T-cell (primary cell): ENCODE measurements at regions not wholly inside any gene's neighbourhood (a gene's known extent, or its start where the extent isn't known, plus 50 kb on each side); places are given as distances from the start of the nearest gene placed in this dataset.
A peak's percentile ranks its signal among the peaks of the same experiment; 100 is the strongest.
"Not testable (repeated sequence)": the region's sequence is repeated elsewhere in the genome, so short reads cannot be mapped to it uniquely, and the experiment has no call there.

Experiments
- ATAC-seq, 4 experiments: fragments of 200-7000 bp in 3 of 4; fragments of 150-1000 bp in 1 of 4; cut with Tn5 transposase; replicated peaks in 1 of 4; 1 replicate in 3 of 4; 2 replicates in 1 of 4; pipeline ENCODE4 v1.10.0; 2021; ENCODE audit warnings: moderate library complexity in 3 of 4, mild to moderate bottlenecking in 2 of 4, moderate number of reproducible peaks in 1 of 4
- CTCF ChIA-PET, 2 donors: fragments of 300-600 bp; sonication (Branson Sonifier 250); formaldehyde crosslinking; loops; one replicate each; lab custom pipeline; 2022; ENCODE audit warnings: antibody characterized with exemption in 2 of 2; lab: Charles Lee
- POLR2A ChIA-PET, 2 donors: fragments of 300-600 bp; sonication (Branson Sonifier 250); formaldehyde crosslinking; loops; one replicate each; lab custom pipeline; 2022; ENCODE audit warnings: antibody characterized with exemption in 2 of 2; lab: Charles Lee
- DNase-seq, 35 experiments: peaks; one replicate each; pipeline versions ENCODE4 v3.0.0 to v3.0.0-alpha.2; 2013 to 2023
- H3K27ac ChIP-seq: one replicate; pipeline ENCODE4 v1.5.1; 2013; ENCODE audit warnings: low read length
- H3K27me3 ChIP-seq, 2 experiments: replicated peaks in 1 of 2; 1 replicate in 1 of 2; 2 replicates in 1 of 2; pipeline versions ENCODE4 v1.6.1 to v1.7.0; 2013; ENCODE audit warnings: low read length in 1 of 2, mixed read lengths in 1 of 2; ENCODE audit not compliant: control insufficient read depth in 2 of 2, insufficient read depth in 2 of 2; ENCODE audit errors: extremely low read depth in 1 of 2
- H3K36me3 ChIP-seq, 2 donors: 1 replicate in 1 of 2; 2 replicates in 1 of 2; pipeline versions ENCODE4 v1.6.1 to v1.7.0; 2013; ENCODE audit warnings: low read length in 1 of 2; ENCODE audit not compliant: control insufficient read depth in 2 of 2, insufficient read depth in 1 of 2; ENCODE audit errors: extremely low read depth in 1 of 2
- H3K4me1 ChIP-seq, 2 experiments: 1 replicate in 1 of 2; 2 replicates in 1 of 2; pipeline versions ENCODE4 v1.6.1 to v1.7.0; 2013; ENCODE audit warnings: low read length in 2 of 2, mixed read lengths in 1 of 2; ENCODE audit not compliant: insufficient read depth in 2 of 2, control insufficient read depth in 1 of 2; ENCODE audit errors: extremely low read depth in 1 of 2
- H3K4me3 ChIP-seq, 2 donors: 1 replicate in 1 of 2; 2 replicates in 1 of 2; pipeline versions ENCODE4 v1.5.1 to v1.7.0; 2013; ENCODE audit warnings: mild to moderate bottlenecking in 2 of 2, low read length in 1 of 2, moderate library complexity in 1 of 2; ENCODE audit not compliant: control insufficient read depth in 1 of 2; ENCODE audit errors: extremely low read depth in 1 of 2
- H3K9me3 ChIP-seq: 2 replicates; pipeline ENCODE4 v1.7.0; 2013
- H3K27ac Mint-ChIP-seq, 2 donors: one replicate each; pipeline ENCODE4 v1.8.0; 2020 to 2021; ENCODE audit warnings: mild to moderate bottlenecking in 2 of 2, mixed read lengths in 2 of 2
- H3K27me3 Mint-ChIP-seq, 2 donors: one replicate each; pipeline ENCODE4 v1.8.0; 2021 to 2022; ENCODE audit warnings: mixed read lengths in 2 of 2
- H3K36me3 Mint-ChIP-seq: one replicate; pipeline ENCODE4 v1.8.0; 2021; ENCODE audit warnings: mixed read lengths
- H3K4me1 Mint-ChIP-seq, 3 donors: one replicate each; pipeline ENCODE4 v1.8.0; 2020 to 2022; ENCODE audit warnings: mixed read lengths in 3 of 3, mild to moderate bottlenecking in 1 of 3
- H3K4me3 Mint-ChIP-seq, 3 donors: one replicate each; pipeline ENCODE4 v1.8.0; 2020 to 2022; ENCODE audit warnings: mild to moderate bottlenecking in 3 of 3, mixed read lengths in 3 of 3, moderate library complexity in 3 of 3
- H3K9me3 Mint-ChIP-seq, 3 donors: one replicate each; pipeline ENCODE4 v1.8.0; 2020 to 2022; ENCODE audit warnings: mixed read lengths in 3 of 3
- WGBS: methylation state at CpG from one replicate; pipeline ENCODE4 v1.1.5; 2013; ENCODE audit warnings: missing lambda C conversion rate; ENCODE audit not compliant: insufficient coverage; 5-methylcytosine and 5-hydroxymethylcytosine counted together

DNA sequence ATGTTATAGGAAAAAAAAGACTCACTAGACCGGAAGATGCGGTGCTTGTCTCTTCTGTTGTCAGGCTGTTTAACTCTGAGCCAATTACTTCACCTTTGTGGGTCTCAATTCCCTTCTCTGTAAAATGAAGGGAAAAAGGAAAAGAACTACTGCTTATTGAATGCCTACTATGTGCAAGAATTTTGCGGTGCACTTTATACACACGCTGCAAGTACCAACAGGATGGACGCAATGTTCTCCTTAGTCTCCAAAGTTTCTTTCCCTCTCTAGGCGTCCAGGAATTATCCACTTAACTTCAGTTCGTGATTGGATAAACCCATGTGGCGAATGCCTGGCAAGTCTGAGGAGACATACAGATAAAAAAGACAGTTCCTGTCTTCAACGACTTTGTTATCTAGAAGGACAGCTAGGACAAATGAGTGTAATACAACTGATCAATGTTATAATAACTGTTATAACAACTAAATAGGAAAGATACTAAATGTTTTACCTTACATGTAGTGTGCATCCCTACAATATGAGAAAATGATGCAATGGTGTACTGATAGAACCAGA lies 69.0 kb upstream of the JARID2 start:
- Mint-ChIP-seq H3K27ac (no peak overlapping the region), H3K4me3 (no peak overlapping the region), H3K4me1 (no peaks in the 10 kb centered on the region), H3K36me3 (no peaks in the 10 kb centered on the region), H3K9me3 (no peaks in the 10 kb centered on the region), H3K27me3 (no peaks in the 10 kb centered on the region)
- no peaks in the 10 kb centered on the region for H3K36me3 ChIP-seq
- ChIA-PET POLR2A (no interaction called here), CTCF (no interaction called here)
- ATAC-seq (no peak), DNase-seq (no peak)
- H3K9me3 ChIP-seq: no peaks in the 10 kb centered on the region
- H3K4me1 ChIP-seq: no peaks in the 10 kb centered on the region
- WGBS: 94% methylated on average over 5 of the region's 9 CpGs
- H3K4me3 ChIP-seq: no peak overlapping the region
- H3K27ac ChIP-seq: no peak overlapping the region
- no peaks in the 10 kb centered on the region for H3K27me3 ChIP-seq

DNA sequence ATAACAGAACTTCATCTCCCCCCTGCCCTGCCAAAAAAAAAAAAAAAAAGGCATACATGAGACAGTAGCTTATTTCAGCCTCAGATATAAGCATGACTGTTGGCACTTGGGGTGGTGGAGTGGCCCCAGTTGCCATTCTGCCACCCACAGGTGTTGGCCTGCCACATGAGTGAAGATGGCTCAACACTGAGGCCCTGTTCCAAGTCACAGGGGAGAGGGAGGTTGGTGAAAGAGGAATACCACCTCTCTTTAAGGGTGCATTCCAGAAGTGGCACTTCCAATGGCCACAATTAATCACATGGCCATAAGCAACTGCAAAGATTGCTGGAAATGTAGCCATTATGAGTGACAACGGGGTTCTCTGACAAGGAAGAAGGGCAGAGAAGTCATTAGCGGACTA lies 61.9 kb upstream of the JARID2 start:
- ATAC-seq (no peak), DNase-seq (no peak)
- no peak overlapping the region for H3K4me3 ChIP-seq
- H3K36me3 Mint-ChIP-seq: no peaks in the 10 kb centered on the region
- H3K36me3 ChIP-seq: no peaks in the 10 kb centered on the region
- no CpG with 5 or more reads among the region's 2 CpGs for WGBS
- H3K27ac Mint-ChIP-seq: no peak overlapping the region
- POLR2A ChIA-PET: interaction anchor here in 1 of 2 donors (0.5 kb wide), 1 partner anchor 10 kb away, joined by 5 read pairs; no protein-coding TSS in a partner anchor
- CTCF ChIA-PET: interaction anchor here in 1 of 2 donors (0.6 kb wide), 2 partner anchors 158 to 265 kb away, joined by 3 to 7 read pairs; no protein-coding TSS in a partner anchor
- H3K27me3 ChIP-seq: no peaks in the 10 kb centered on the region
- no peak overlapping the region for H3K4me3 Mint-ChIP-seq
- H3K4me1 Mint-ChIP-seq: peaks cover 10 to 14% (median 11%) of the 10 kb centered on the region in 3 donors
- H3K27me3 Mint-ChIP-seq: no peaks in the 10 kb centered on the region
- no peaks in the 10 kb centered on the region for H3K9me3 ChIP-seq
- H3K4me1 ChIP-seq: peaks cover 4 to 6% of the 10 kb centered on the region in 2 experiments
- no peaks in the 10 kb centered on the region for H3K9me3 Mint-ChIP-seq
- H3K27ac ChIP-seq: no peak overlapping the region

DNA sequence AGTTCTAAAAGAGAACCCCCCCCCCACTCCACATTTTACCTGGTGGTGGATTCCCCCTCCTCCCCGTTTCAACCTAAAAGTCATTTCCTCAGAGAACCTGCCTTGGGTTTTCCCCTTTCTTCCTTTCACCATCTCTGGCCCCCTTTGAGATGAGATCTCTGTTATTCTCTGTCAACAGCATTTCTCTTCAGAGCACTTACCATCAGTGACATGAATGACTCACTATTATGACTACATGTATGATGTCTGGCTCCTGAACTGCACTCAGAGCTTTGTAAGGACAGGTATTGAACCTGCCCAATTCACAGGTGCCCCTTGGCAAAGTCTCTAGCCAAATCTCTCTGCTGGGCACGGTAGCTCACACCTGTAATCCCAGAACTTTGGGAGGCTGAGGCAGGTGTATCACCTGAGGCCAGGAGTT lies 61.4 kb upstream of the JARID2 start:
- H3K27ac Mint-ChIP-seq: peak overlapping the region; percentile 34 to 41
- ChIA-PET POLR2A (interaction anchor here in 1 of 2 donors (0.6 kb wide), 1 partner anchor 55 kb away, joined by 3 read pairs; no protein-coding TSS in a partner anchor), CTCF (interaction anchor here in 1 of 2 donors (0.6 kb wide), 1 partner anchor 158 kb away, joined by 7 read pairs; no protein-coding TSS in a partner anchor)

DNA sequence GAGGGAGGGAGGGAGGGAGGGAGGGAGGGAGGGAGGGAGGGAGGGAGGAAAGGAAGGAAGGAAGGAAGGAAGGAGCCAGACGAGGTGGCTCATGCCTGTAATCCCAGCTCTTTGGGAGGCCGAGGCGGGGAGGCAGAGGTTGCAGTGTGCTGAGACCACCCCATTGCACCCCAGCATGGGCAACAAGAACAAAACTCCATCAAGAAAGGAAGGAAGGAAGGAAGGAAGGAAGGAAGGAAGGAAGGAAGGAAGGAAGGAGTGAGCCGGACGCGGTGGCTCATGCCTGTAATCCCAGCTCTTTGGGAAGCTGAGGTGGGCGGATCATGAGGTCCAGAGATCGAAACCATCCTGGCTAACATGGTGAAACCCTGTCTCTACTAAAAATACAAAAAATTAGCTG lies 60.8 kb upstream of the JARID2 start:
- H3K27me3 ChIP-seq, H3K9me3 Mint-ChIP-seq, ATAC-seq, H3K4me3 ChIP-seq, DNase-seq, H3K9me3 ChIP-seq, H3K27ac ChIP-seq, CTCF ChIA-PET, H3K4me3 Mint-ChIP-seq, H3K4me1 ChIP-seq, H3K36me3 Mint-ChIP-seq, H3K36me3 ChIP-seq, H3K27me3 Mint-ChIP-seq: not testable (repeated sequence)
- POLR2A ChIA-PET: interaction anchor here in 1 of 2 donors (0.6 kb wide), 1 partner anchor 47 kb away, joined by 3 read pairs; no protein-coding TSS in a partner anchor
- WGBS: 100% methylated on average over 2 of the region's 8 CpGs
- Mint-ChIP-seq H3K27ac (peak overlapping the region in 1 of 2 donors; percentile 39), H3K4me1 (peaks cover 10 to 14% (median 11%) of the 10 kb centered on the region in 3 donors)

More for the DNA sequence above, 61.4 kb upstream of the JARID2 start:
- peak; percentile 68 to 95 (median 76) for ATAC-seq
- Histone ChIP-seq H3K4me3 (no peak overlapping the region), H3K9me3 (no peaks in the 10 kb centered on the region), H3K4me1 (peaks cover 4 to 6% of the 10 kb centered on the region in 2 experiments), H3K36me3 (no peaks in the 10 kb centered on the region), H3K27me3 (no peaks in the 10 kb centered on the region), H3K27ac (no peak overlapping the region)
- Mint-ChIP-seq H3K27me3 (no peaks in the 10 kb centered on the region), H3K9me3 (no peaks in the 10 kb centered on the region), H3K4me1 (peaks cover 10 to 14% (median 11%) of the 10 kb centered on the region in 3 donors), H3K4me3 (no peak overlapping the region), H3K36me3 (no peaks in the 10 kb centered on the region)
- WGBS: 18% methylated on average over 2 of the region's 2 CpGs
- peak in 7 of 35 experiments; percentile 0 to 58 (median 5) for DNase-seq

DNA sequence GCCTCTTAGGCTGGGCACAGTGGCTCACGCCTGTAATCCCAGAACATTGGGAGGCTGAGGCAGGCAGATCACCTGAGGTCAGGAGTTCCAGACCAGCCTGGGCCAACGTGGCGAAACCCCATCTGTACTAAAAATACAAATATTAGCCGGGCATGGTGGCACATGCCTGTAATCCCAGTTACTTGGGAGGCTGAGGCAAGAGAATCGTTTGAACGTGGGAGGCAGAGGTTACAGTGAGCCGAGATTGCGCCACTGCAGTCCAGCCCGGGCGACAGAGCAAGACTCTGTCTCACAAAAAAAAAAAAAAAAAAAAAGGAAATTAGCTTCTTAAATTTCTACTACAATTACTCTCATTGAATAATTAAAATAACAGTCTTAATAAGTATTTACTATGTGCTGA lies 52.4 kb upstream of the JARID2 start:
- ATAC-seq, DNase-seq, H3K9me3 Mint-ChIP-seq, H3K27me3 ChIP-seq, H3K27ac Mint-ChIP-seq, H3K9me3 ChIP-seq, H3K4me3 Mint-ChIP-seq, H3K4me1 ChIP-seq, H3K36me3 Mint-ChIP-seq, H3K4me1 Mint-ChIP-seq, H3K27ac ChIP-seq, H3K36me3 ChIP-seq, CTCF ChIA-PET, H3K27me3 Mint-ChIP-seq, H3K4me3 ChIP-seq: not testable (repeated sequence)
- WGBS: no CpG with 5 or more reads among the region's 10 CpGs
- POLR2A ChIA-PET: interaction anchor here in 1 of 2 donors (0.6 kb wide), 2 partner anchors 49 to 55 kb away, joined by 3 to 5 read pairs; no protein-coding TSS in a partner anchor

DNA sequence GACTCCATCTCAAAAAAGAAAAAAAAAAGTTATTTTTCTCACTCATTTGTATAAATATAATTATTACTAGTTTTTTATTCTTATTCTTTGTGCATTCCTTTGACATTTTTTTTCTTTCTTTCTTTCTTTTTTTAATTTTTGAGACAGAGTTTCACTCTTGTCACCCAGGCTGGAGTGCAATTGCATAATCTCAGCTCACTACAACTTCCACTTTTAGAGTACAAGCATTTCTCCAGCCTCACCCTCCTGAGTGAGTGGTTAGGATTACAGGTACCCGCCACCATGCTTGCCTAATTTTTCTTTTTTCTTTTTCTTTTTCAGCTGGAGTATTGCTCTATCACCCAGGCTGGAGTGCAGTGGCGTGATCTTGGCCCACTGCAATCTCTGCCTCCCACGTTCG lies 51.4 kb upstream of the JARID2 start:
- no peak overlapping the region for H3K4me3 Mint-ChIP-seq
- POLR2A ChIA-PET: no interaction called here
- ATAC-seq (no peak), DNase-seq (no peak)
- CTCF ChIA-PET: interaction anchor here in 1 of 2 donors (0.6 kb wide), 1 partner anchor 64 kb away, joined by 3 read pairs; no protein-coding TSS in a partner anchor
- H3K9me3 Mint-ChIP-seq: no peaks in the 10 kb centered on the region
- WGBS: 85% methylated on average over 4 of the region's 4 CpGs
- H3K4me1 Mint-ChIP-seq: no peaks in the 10 kb centered on the region
- no peaks in the 10 kb centered on the region for H3K36me3 ChIP-seq
- H3K27me3 ChIP-seq: no peaks in the 10 kb centered on the region
- no peaks in the 10 kb centered on the region for H3K36me3 Mint-ChIP-seq
- no peaks in the 10 kb centered on the region for H3K9me3 ChIP-seq
- H3K4me3 ChIP-seq: no peak overlapping the region
- no peaks in the 10 kb centered on the region for H3K27me3 Mint-ChIP-seq
- no peak overlapping the region for H3K27ac ChIP-seq
- no peaks in the 10 kb centered on the region for H3K4me1 ChIP-seq
- no peak overlapping the region for H3K27ac Mint-ChIP-seq
